GM12878 (cell line): ENCODE measurements at regions not wholly inside any gene's neighbourhood (a gene's known extent, or its start where the extent isn't known, plus 50 kb on each side); places are given as distances from the start of the nearest gene placed in this dataset.

ENCODE experiments used
- ATAC-seq: fragments of 200-7000 bp; cut with Tn5 transposase; 3 replicates; pipeline ENCODE4 v1.9.1; 2020; ENCODE audit warnings: mild to moderate bottlenecking, moderate library complexity
- BruUV-seq: library from RNA; stranded (reverse); fragments of 400-500 nt; replicated peaks from 2 replicates; lab custom pipeline; 2021; lab: Mats Ljungman, UMichigan
- CTCF ChIA-PET: fragments of 300-600 bp; sonication (Branson Sonifier 250); formaldehyde crosslinking; extraction: SDS; loops from one replicate; lab custom pipeline; 2021; ENCODE audit warnings: inconsistent platforms; lab: Yijun Ruan, JAX
- POLR2A ChIA-PET: fragments of 350-600 bp; formaldehyde crosslinking; extraction: SDS; loops from one replicate; lab custom pipeline; 2021; ENCODE audit warnings: inconsistent platforms; lab: Charles Lee
- RAD21 ChIA-PET: fragments of 300-600 bp; sonication (Branson Sonifier 250); formaldehyde crosslinking; loops from one replicate; lab custom pipeline; 2023; ENCODE audit warnings: antibody characterized with exemption; ENCODE audit not compliant: unreplicated experiment; lab: Charles Lee
- SMC1A ChIA-PET: fragments of 300-600 bp; sonication (Branson Sonifier 250); formaldehyde crosslinking; loops from one replicate; lab custom pipeline; 2023; ENCODE audit not compliant: unreplicated experiment, uncharacterized antibody; lab: Charles Lee
- DNase-seq: peaks from one replicate; pipeline ENCODE4 v3.0.0-alpha.2; 2011; ENCODE audit warnings: low read depth, low spot score
- FAIRE-seq: peaks from 3 replicates; lab custom pipeline; 2011; peaks lifted over from hg19 to GRCh38; lab: Jason Lieb, UNC
- H2AFZ ChIP-seq: 2 replicates; pipeline ENCODE4 v1.6.0; 2011; ENCODE audit warnings: low read depth, low read length, control low read depth; ENCODE audit not compliant: control insufficient read depth
- H3K27ac ChIP-seq: 2 replicates; pipeline ENCODE4 v1.5.1; 2011; ENCODE audit warnings: control low read depth; ENCODE audit not compliant: control insufficient read depth, insufficient read depth
- H3K27me3 ChIP-seq, 2 experiments: replicated peaks in 1 of 2; 2 replicates each; pipeline versions ENCODE4 v1.6.0 to v1.6.1; 2011; ENCODE audit warnings: low read length in 1 of 2; ENCODE audit not compliant: control insufficient read depth in 2 of 2, insufficient read depth in 2 of 2
- H3K36me3 ChIP-seq, 2 experiments: 2 replicates each; pipeline ENCODE4 v1.5.1; 2011; ENCODE audit warnings: low read length in 1 of 2; ENCODE audit not compliant: control insufficient read depth in 2 of 2, insufficient read depth in 2 of 2
- H3K4me1 ChIP-seq: 2 replicates; pipeline ENCODE4 v1.6.1; 2011; ENCODE audit warnings: mild to moderate bottlenecking, low read length, moderate library complexity, mixed read lengths; ENCODE audit not compliant: control insufficient read depth, insufficient read depth
- H3K4me2 ChIP-seq: 2 replicates; pipeline ENCODE4 v1.6.0; 2011; ENCODE audit warnings: control low read depth; ENCODE audit not compliant: control insufficient read depth, insufficient read depth
- H3K4me3 ChIP-seq: fragments of 200-600 bp; sonication (generic); 2 replicates; pipeline ENCODE4 v1.5.1; 2016
- H3K79me2 ChIP-seq: 2 replicates; pipeline ENCODE4 v1.6.0; 2011; ENCODE audit warnings: low read length; ENCODE audit not compliant: control insufficient read depth, insufficient read depth
- H3K9ac ChIP-seq: 2 replicates; pipeline ENCODE4 v1.8.0; 2011; ENCODE audit warnings: low read length, control low read depth, mixed read lengths; ENCODE audit not compliant: control insufficient read depth, insufficient read depth
- H3K9me3 ChIP-seq: replicated peaks from 3 replicates; pipeline ENCODE4 v1.5.1; 2011; ENCODE audit warnings: mild to moderate bottlenecking, low read length; ENCODE audit not compliant: control insufficient read depth, insufficient read depth
- H4K20me1 ChIP-seq: 2 replicates; pipeline ENCODE4 v1.6.0; 2011; ENCODE audit not compliant: control insufficient read depth, insufficient read depth
- BACH1 ChIP-seq: fragments of 450-650 bp; IDR thresholded peaks from 2 replicates; pipeline ENCODE4 v1.6.1; 2017; ENCODE audit warnings: mild to moderate bottlenecking, borderline replicate concordance
- BCL3 ChIP-seq: IDR thresholded peaks from 2 replicates; pipeline ENCODE4 v1.6.1; 2011; ENCODE audit warnings: borderline replicate concordance, low read depth, mild to moderate bottlenecking, moderate library complexity, low read length; ENCODE audit not compliant: insufficient read depth, poor library complexity, severe bottlenecking
- BMI1 ChIP-seq: fragments of 450-650 bp; IDR thresholded peaks from 2 replicates; pipeline ENCODE4 v1.6.1; 2016; ENCODE audit warnings: mild to moderate bottlenecking, moderate library complexity, borderline replicate concordance
- CHD2 ChIP-seq: IDR thresholded peaks from 2 replicates; pipeline ENCODE4 v1.6.1; 2011; ENCODE audit warnings: low read depth, low read length, improper control_type of control experiment, borderline replicate concordance
- CREB1 ChIP-seq: IDR thresholded peaks from 2 replicates; pipeline ENCODE4 v1.6.1; 2012; ENCODE audit warnings: low read depth, mild to moderate bottlenecking, inconsistent platforms
- EZH2 ChIP-seq: IDR thresholded peaks from 2 replicates; pipeline ENCODE4 v1.6.1; 2012; ENCODE audit warnings: low read depth, mild to moderate bottlenecking, control low read depth, inconsistent platforms, low read length, borderline replicate concordance; ENCODE audit not compliant: control insufficient read depth
- NFXL1 ChIP-seq: fragments of 450-650 bp; IDR thresholded peaks from 2 replicates; pipeline ENCODE4 v1.6.1; 2017; ENCODE audit warnings: antibody characterized with exemption, mild to moderate bottlenecking, borderline replicate concordance
- NFYB ChIP-seq: IDR thresholded peaks from 2 replicates; pipeline ENCODE4 v1.6.1; 2011; ENCODE audit warnings: low read depth, mild to moderate bottlenecking, low read length, improper control_type of control experiment, moderate library complexity; ENCODE audit not compliant: insufficient read depth
- SREBF1 ChIP-seq: IDR thresholded peaks from 2 replicates; pipeline ENCODE4 v1.6.1; 2012; ENCODE audit warnings: mild to moderate bottlenecking, low read length
- TARDBP ChIP-seq: IDR thresholded peaks from 2 replicates; pipeline ENCODE4 v1.6.1; 2016; ENCODE audit warnings: borderline replicate concordance
- WGBS: methylation state at CpG from one replicate; pipeline ENCODE4 v1.1.6; 2016; ENCODE audit warnings: low lambda C conversion rate; ENCODE audit not compliant: insufficient replicate concordance, insufficient coverage; ENCODE audit errors: missing lambda C conversion rate; 5-methylcytosine and 5-hydroxymethylcytosine counted together
- in situ Hi-C: fragments of 300-500 bp; cut with MboI; formaldehyde crosslinking; loops from 9 replicates; pipeline ENCODE4 v1.14.3; 2018; ENCODE audit warnings: mixed read lengths
- intact Hi-C: fragments of 100-400 bp; cut with micrococcal nuclease; formaldehyde crosslinking; loops from one replicate; pipeline ENCODE4 v1.14.2; 2022; ENCODE audit not compliant: unreplicated experiment
- TF ChIP-seq, protein P1 (sequence below): IDR thresholded peaks from 2 replicates; pipeline ENCODE4 v1.6.1; 2012; ENCODE audit warnings: low read length, inconsistent platforms

DNA sequence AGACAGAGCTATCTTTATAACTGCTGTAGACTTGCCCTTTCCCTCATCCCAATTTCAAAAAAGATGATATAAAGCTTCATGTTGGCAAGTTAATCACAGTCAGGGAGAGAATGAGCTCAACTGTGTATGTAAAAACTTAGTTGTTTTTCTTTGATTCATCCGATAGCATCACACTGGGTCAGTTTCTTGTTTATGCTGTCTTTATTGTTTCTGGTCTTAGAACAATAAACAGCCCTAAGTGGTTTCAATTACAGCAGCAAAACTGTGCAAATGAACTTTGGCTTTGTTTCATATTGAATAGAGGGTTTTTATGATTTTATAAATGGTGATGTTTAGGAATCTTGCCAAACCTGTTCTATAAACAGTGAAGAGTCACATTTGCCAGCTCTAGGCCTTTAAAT is 423.8 kb upstream of the CXADR start:
- ChIA-PET CTCF (no interaction called here), RAD21 (no interaction called here), SMC1A (no interaction called here)
- intact Hi-C loops, result no loop called here
- Histone ChIP-seq H2AFZ (no peak overlapping the region), H3K4me3 (no peak overlapping the region), H3K9me3 (no peaks in the 10 kb centered on the region; the same call in 2 of the 3 replicates), H3K27me3 (no peaks in the 10 kb centered on the region), H3K9ac (no peak overlapping the region), H3K4me1 (no peaks in the 10 kb centered on the region), H3K36me3 (no peaks in the 10 kb centered on the region), H3K27ac (no peak overlapping the region)
- WGBS, result 76% methylated on average over 1 of the region's 1 CpG
- no peak for DNase-seq
- BruUV-seq, result no TSS peak
- no peak for ATAC-seq
- in situ Hi-C loops, result no loop called here
- TF ChIP-seq BMI1 (no peak), TARDBP (no peak)
- TF ChIP-seq, all 136 proteins: peak for 0
- H3K4me2 ChIP-seq, result no peak overlapping the region
- H4K20me1 ChIP-seq, result no peaks in the 10 kb centered on the region
- POLR2A ChIA-PET, result no interaction called here
- no peaks in the 10 kb centered on the region for H3K79me2 ChIP-seq
- no peak for FAIRE-seq

GRCh38 chr21:17101696-17102095 is 411.1 kb upstream of the CXADR start:
- H4K20me1 ChIP-seq, result no peaks in the 10 kb centered on the region
- no peak overlapping the region for H3K4me2 ChIP-seq
- no peak for TF ChIP-seq NFYB
- no peak for TF ChIP-seq SREBF1
- TF ChIP-seq EZH2, result no peak
- TF ChIP-seq BACH1, result no peak
- TF ChIP-seq NFXL1, result no peak
- TF ChIP-seq BCL3, result no peak
- no peak for TF ChIP-seq CREB1
- TF ChIP-seq CHD2, result no peak
- TF ChIP-seq, protein P1, sequence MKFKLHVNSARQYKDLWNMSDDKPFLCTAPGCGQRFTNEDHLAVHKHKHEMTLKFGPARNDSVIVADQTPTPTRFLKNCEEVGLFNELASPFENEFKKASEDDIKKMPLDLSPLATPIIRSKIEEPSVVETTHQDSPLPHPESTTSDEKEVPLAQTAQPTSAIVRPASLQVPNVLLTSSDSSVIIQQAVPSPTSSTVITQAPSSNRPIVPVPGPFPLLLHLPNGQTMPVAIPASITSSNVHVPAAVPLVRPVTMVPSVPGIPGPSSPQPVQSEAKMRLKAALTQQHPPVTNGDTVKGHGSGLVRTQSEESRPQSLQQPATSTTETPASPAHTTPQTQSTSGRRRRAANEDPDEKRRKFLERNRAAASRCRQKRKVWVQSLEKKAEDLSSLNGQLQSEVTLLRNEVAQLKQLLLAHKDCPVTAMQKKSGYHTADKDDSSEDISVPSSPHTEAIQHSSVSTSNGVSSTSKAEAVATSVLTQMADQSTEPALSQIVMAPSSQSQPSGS, result no peak
- H3K4me3 ChIP-seq, result no peak overlapping the region
- FAIRE-seq (no peak), ATAC-seq (no peak), DNase-seq (no peak)
- no peak overlapping the region for H2AFZ ChIP-seq
- no peaks in the 10 kb centered on the region for H3K79me2 ChIP-seq
- H3K4me1 ChIP-seq, result no peaks in the 10 kb centered on the region
- intact Hi-C loops, result no loop called here
- in situ Hi-C loops, result no loop called here
- H3K27me3 ChIP-seq, result no peaks in the 10 kb centered on the region
- no peaks in the 10 kb centered on the region for H3K36me3 ChIP-seq
- H3K9me3 ChIP-seq, result no peaks in the 10 kb centered on the region; the same call in 2 of the 3 replicates
- ChIA-PET SMC1A (no interaction called here), RAD21 (no interaction called here), POLR2A (no interaction called here), CTCF (no interaction called here)
- no peak overlapping the region for H3K9ac ChIP-seq
- no TSS peak for BruUV-seq
- H3K27ac ChIP-seq, result no peak overlapping the region
